HG03457 (cell line): ENCODE measurements at regions not wholly inside any gene's neighbourhood (a gene's known extent, or its start where the extent isn't known, plus 50 kb on each side); places are given as distances from the start of the nearest gene placed in this dataset.

Experiments used
- ATAC-seq: cut with Tn5 transposase; IDR thresholded peaks from one replicate; pipeline ENCODE4 v1.9.1; 2021; ENCODE audit warnings: moderate number of reproducible peaks; ENCODE audit not compliant: unreplicated experiment

DNA sequence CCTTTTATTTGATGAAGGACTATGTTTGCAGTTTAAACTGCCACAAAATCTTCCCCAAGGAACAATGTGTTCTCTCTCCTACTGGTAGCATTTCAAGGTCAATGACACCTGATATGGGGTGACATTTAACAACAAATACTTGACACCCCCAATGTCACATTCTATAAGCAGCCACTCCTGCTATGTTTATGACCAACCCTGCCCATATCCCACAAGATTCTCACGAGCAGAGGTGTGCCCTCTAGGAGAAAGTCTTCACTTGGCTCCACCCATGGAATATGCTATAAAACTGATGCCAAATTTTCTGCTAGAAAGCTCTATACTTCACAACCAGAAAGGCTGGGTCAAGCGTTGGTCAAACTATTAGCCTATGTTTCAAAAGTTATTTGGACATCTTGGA, 105.6 kb upstream of the ARID2 start:
- ATAC-seq = no peak

DNA sequence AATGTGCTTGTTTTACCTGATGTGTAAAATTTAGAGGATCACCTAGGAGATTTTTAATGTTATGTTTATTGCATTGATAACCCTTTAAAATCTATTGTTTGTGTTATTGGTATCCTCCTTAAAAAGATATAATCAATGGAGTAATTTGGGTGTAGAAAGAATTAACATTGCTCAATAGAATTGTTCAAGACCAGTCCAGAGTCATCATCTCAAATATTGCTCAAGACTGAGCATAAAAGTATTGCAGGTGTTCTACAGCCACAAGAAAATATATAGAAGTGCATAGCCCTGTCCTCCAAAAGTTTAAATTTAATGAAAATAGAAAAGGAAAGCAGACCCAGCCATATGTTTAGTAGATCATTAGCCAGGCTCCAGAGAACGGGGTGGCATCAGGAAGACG, 102.5 kb upstream of the ARID2 start:
- ATAC-seq = no peak

DNA sequence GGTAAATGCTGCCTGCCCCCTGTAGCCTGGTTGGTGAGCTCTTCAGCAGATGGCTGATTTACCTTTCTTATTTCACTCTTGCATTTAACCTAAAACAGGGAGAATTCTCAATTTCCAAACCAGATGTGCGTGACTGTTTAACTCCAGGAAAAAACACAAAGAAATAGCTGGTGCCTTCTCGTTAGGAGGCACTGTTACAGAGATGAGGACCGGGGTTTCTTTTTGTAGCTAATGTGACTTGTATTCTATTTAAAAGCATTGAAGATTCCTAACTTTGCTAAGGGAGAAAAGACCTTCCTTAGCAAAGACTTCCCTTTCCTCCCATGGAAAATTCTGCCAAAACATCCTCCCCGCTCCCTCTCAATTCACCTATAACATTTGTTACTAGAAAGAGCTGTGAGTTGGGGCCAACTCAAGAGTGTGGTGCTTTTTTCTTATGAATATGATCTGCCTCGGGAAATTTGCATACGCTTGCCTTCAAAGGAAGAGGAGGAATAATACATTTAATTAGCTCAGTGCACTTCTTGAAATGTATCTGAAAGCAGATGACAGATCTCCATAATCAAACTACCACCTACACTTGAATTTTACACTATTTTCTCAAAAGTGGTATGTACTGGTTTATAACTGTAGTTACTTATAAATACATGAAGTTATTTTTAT, 102.0 kb upstream of the ARID2 start:
- ATAC-seq = no peak

DNA sequence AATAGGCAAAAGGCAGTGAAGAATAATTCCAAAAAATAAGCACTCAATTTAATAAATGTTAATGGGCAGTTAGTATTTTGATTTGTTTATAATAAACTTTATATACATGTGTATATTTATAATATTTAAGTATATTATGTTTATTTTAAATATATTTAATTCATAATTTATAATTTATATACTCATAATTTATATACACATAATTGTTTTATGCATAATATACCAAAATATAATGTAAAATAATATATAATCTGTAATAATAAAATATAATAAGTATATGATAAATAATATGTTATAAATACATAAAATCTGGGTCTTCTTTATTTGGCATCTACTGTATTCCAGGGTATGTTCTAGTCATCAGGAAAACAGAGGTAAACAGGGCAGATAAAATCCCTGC, 100.2 kb upstream of the ARID2 start:
- ATAC-seq = no peak

DNA sequence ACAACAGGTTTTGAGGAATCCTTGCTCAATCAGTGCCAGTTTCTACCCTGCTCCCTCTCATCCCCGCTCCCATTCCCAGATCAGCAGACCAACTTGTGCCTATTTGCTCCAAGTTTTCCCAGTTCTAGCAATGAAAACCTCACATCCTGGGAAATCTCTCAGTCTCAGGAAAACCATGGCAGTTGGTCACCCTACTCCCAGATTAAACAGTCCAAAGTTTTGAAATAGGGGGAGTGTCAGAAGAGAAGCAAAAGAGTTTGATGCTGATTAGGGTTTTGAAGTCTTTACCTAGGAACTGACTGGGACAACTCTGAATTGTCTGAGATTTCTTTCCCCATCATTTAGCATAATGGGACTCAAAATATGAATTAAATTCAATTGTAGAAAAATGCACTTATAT, 95.8 kb upstream of the ARID2 start:
- no peak for ATAC-seq

DNA sequence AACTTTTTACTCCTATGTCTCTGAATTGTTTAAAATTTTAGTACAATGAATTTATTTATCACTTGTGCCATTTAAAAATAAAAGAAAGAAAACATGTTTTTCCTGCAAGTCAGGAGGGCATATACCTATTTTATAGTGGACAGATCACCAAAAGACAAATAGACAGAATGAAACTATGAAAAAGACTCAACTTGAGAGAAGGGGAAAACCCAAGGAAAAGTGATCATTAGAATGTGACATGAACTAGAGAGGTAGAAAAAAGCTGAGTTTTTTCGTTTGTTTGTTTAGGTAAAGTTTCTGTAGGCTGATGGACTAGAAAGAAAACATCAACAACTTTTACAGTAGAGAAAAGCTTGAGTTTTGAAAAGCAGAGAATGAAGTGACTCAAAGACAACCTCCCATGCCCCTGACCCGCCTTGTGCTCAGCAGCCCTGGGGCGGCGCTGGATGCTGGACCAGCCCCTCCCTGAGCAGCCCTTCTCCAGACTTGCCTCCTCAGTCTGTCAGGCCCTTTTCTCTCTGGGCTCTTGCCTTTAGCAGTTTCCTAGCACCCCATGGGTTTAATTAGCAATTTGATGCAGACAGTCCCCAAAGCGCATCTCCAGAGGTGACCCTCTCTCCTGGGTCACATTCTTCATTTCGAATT, 95.1 kb upstream of the ARID2 start:
- ATAC-seq = no peak

DNA sequence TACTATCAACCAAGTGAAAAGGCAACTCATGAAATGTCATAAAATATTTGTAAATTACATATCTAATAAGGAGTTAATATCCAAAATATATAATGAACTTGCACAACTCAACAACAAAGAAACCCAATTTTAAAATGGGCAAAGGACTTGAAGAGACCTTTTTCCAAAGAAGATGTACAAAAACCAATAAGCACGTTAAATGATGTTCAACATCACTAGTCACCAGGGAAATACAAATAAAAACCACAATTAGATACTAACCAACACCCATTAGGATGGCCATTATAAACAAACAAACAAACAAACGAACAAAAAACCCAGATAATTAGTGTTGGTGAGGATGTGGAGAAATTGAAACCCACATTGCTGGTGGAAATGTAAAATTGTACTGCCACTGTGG, 92.3 kb upstream of the ARID2 start:
- ATAC-seq = no peak

DNA sequence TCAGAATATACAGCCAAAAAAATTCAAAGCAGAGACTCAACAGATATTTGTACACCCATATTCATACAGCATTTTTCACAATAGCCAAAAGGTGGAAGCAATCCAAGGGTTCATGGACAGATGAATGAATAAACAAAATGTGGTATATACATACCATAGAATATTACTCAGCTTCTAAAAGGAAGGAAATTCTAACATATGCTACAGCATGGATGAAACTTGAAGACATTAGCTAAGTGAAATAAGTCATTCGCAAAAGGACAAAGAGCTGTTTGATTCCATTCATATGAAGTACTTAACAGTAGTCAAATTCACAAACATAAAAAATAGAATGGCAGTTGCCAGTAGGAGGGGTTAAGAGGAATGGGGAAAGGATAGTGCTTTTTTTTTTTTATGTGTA, 91.8 kb upstream of the ARID2 start:
- no peak for ATAC-seq

DNA sequence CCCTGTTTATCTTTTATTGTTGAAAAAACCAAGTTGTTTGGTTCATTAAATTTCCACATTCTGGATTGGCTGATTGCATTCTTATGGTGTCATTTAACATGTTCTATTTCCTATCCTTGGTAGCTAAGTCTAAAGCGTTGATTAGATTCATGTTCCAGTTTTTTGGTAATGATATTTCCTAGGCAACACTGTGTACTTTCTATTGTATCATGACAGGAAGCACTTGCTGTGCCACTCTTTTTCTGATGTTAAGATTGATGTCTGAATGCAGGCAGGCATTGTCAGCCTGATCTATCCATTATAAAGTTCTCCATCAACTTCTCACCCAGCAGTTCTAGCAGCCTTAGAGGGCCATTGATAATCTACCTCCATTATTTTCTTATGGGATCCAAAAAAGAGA, 91.1 kb upstream of the ARID2 start:
- no peak for ATAC-seq

DNA sequence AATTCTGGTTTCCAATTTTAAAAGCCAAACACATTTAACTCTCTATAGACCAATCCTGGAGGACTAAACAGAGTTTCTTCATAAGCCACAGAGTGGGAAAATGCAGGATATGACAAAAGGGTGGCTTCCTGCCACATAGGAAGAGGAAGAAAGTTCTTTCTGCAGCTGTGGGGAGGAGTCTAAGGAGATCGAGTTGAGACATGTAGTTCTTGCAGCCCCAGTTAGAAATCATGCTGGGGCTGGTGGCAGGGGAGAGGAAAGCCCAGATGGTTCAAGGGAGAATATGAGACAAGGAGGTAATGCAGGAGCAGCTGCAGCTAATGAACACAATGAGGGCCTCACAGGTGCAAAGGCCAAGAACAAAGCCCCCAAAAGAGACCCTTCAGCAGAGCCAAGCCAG, 85.0 kb upstream of the ARID2 start:
- ATAC-seq = no peak

DNA sequence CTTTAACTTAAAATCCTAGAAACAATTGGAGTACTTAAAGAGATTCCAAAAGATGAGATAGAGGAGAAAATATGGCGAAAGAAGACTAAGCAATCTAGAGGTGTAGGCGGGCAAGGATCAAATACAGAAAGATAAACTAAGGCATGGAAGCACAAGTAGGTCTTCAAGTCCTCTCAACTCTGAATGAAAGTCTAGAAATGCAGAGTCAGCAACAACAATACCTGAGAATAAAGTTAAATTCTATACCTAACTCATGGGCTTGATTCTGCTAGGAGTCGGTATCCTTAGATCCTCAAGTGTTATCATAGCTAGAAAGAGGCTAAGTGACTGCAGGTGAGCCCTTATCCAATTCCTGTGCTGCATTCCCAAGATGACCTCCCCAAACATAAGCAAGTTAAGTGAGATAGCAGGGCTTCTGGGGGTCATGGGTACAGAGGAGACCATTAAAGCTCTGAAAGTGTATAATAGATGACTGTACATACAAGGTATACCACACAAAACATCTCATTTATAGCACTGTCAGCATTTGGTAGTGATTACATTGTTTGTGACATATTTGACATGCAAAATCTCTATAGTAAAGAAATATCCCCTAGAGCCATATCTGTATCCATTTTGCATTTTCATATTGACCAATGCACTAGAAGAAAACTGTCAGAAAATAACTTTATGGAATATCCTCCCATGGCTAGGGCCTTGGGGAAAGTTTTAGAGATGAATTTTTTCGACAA, 82.5 kb upstream of the ARID2 start:
- ATAC-seq = no peak

DNA sequence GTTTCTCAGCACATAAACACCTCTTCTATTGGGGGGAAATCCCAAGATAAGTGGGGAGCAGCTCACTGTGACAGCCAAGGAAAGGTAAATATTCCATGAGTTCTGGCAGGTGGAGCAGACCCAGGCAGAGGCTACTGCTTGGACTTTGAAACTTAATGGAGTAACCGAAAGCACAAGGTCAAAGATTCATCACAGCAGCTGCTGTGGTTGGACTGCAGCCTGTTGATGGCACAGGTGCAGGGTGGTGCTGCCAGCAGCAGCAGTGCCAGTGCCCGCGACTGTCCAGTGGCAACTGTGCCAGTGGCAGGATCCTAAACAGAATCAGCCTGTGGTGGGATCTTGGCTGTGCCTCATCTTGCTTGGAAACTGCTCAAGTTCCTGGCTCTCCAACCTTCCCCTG, 81.4 kb upstream of the ARID2 start:
- no peak for ATAC-seq

DNA sequence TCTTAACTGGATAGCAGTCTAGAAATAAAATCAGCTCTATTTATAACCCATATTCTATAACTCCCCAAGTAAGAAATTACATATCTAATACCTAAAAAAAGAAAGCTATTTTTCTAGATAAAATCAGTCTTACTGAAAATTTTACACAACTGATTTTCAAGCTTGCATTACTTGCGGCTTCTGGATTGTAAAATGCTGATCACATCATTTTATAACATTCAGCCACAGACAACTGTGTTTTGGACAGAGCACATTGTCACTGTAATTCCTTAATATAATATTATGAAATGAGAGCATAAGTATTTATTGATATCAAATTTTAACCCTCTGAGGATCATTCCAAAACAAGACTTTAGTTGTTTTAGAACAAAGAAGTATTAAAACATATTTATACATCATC, 78.5 kb upstream of the ARID2 start:
- no peak for ATAC-seq

DNA sequence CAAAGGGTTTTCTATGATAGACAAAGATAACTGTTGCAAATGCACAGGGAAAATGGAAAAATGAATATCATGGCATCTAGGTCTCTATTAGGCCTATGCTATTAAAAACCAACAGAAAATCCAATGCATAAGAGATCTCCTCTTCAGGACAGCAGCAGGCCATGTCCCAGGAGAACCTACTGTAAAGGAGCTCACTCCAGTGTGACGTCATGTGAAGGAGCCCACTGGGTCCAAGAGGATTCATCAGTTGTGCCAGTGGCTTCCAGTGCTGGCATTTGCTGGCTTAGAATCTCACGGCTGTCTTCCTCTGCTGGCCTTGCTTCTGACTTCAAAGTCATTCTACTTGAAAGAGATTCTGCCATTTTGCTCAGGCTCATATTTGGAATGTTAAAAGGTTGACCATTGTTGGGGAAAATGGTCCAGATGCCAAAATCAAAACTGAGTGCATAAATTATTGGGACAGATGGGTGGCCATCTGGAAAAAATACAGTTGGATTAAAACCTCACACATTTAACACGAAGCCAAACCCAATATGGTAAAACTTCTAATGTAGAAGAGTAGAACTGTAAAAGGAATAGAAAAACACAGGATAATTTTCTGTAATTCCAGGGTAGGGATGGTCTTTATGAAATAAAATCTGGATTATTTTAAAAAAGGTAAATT, 75.4 kb upstream of the ARID2 start:
- no peak for ATAC-seq

DNA sequence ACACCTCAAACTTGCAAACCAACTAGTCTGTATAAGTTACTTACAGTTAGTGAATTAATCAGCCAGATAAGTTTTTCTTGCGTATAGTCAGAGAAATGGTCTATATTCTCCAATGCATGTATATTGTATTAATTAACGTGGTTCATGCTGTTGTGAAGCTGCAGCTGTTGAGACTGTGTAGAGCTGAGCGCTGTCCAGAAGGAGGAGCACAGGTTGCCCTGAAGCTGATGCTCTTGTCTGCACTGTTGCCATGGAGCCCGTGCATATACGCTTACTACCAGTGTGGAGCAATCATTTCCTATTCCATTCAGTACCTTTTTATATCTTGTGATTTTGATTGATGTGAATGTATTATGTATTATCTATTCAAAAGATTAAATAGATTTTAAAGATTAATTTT, 74.3 kb upstream of the ARID2 start:
- ATAC-seq = no peak

DNA sequence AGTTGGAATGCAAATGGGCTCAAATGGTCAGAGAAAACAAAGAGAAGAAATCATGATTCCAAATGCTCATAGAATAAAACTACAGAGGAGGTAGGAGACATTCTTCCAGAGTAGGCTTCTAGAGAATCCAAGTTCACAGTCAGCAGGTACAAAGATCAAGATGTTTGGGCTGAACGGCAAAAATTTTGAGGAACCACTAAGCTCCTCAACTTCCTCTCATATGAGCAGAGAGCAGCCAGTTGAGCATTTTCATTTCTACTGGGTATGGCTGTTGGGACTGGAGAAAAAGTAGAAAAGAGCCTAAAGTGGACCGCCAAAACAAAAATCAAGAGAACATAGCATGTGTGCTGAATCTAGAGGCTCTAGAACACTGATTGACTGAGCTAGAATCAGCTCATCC, 73.8 kb upstream of the ARID2 start:
- ATAC-seq = no peak

DNA sequence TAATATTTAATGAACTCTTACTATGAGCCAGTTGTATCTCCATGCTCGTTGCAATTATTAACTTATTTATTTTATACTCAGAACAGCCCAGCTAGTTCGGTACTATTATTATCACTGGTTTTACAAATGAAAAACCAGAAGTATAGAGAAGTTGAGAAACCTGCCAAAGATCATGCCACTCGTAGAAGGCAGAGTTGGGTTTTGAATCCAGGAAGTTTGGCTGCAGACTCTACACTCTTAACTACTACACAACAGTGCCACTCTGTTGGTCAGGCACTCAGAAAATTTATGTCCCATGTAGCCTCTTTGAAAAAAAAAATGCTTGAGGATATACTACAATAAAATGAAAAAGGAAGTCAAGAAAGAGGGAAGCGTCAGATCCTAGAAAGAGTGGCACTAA, 71.5 kb upstream of the ARID2 start:
- ATAC-seq = no peak

DNA sequence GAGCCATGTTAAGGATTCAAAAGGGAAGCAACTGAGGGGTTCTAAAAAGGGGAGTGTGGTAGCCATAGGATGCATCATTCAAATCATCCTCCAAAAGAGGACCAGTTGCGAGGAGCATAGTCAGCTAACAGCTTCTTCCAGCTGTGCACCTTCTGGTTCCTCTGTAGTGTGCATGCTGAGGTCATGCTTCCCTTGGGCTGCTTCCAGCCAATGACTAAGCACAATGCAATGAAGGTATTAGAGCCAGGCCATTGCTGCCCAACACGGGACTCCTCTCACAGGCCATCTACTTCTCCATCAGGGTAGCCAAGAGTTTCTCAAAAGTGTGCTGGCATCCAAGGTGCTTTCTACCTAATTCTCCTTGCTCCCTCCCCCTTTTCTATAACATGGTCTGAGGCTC, 69.2 kb upstream of the ARID2 start:
- ATAC-seq = no peak

DNA sequence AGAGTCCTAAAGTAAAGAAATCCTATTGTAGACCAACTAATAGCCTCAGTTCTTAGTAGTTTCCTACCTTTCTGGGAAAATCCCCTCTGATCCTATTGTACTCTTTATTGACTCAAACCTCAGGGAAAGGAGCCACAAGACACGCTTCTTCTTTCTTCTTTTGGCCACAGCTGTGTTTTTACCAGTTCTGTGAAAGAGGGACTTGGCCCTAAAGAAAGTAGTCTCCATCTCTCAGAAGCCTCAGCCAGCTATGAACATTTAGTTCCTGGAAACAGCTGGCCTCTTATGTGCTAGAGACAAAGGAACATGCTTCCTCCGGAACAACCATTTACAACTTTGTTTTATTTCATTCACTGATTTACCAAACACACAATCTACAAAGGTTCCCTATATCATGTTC, 66.1 kb upstream of the ARID2 start:
- ATAC-seq = no peak

DNA sequence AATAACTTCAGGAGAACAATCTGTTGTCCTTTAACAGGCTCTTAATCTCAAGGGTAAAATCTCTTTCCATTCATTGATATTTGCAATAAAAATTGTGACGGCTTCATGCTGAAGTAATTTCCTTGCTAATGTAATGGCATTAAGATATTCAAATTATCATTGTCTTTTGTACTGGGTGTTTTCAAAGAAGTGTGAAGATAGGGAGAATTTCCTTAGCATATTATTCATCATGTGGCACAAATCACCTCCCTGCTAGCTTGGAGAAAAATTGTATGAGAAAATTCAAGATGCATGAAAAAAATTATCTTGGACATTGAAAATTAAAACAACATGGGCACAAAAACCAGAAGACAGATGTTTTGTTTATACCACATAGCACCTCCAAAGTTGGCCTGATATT, 63.6 kb upstream of the ARID2 start:
- no peak for ATAC-seq

DNA sequence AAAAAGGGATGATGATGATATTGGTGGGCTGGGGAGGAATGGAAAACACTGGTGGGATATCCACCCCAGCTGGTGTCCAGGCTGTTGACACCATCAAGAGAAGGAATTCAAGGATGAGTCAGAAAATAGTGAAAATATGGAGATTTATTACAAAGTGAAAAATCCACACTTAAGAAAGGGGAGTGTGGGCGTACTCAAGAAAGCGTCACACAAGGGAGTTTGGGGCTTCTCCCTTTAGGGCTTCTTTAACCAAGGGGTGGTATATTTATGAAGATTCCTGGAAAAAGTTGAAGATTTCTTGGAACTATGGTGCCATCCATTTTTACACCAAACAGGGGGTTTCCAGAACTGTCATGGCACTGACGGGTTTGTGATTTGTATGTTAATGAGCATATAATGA, 63.1 kb upstream of the ARID2 start:
- no peak for ATAC-seq

DNA sequence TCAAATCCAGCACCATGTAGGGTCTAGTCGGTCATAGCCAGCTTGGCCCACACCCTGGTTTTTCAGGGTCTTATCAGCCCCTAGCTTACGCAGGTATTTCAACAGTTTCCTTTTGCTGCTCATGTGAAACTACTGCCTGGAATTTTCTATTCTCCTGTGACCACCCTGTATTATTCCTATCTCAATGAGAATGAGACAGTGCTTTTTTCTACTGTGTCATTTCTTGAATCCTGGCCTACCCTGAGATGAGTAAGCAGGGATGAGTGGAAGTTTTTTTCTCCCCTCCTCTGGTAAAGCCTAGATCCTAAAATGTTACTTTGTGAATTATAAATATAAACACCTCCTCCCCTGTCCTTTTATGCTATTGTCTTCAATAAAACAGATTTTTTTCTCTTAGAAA, 62.7 kb upstream of the ARID2 start:
- no peak for ATAC-seq
